ENCODE measurements at regions not wholly inside any gene's neighbourhood (a gene's known extent, or its start where the extent isn't known, plus 50 kb on each side); places are given as distances from the start of the nearest gene placed in this dataset.

- no peak for TF ChIP-seq CTCF (IDR thresholded peaks at IDR 0.05; ENCODE audit: control insufficient read depth, insufficient read depth, low read depth, low read length, missing control alignments)
- no peak overlapping the region for H3K4me3 ChIP-seq (ENCODE audit: control insufficient read depth, low read depth, low read length)
- no peak for DNase-seq (ENCODE audit: low read depth)
Measured at GRCh38 chr7:10472115-10472514, 501.6 kb upstream of the PHF14 start.

- TF ChIP-seq CTCF (IDR thresholded peaks at IDR 0.05; ENCODE audit: control insufficient read depth, insufficient read depth, low read depth, low read length, missing control alignments) = no peak
Measured at GRCh38 chr7:10473569-10473968, 500.1 kb upstream of the PHF14 start.

GRCh38 chr7:10474048-10474447 lies 499.6 kb upstream of the PHF14 start:
- DNase-seq (ENCODE audit: low read depth) = no peak
- H3K4me3 ChIP-seq (ENCODE audit: control insufficient read depth, low read depth, low read length) = no peak overlapping the region
- TF ChIP-seq CTCF (IDR thresholded peaks at IDR 0.05; ENCODE audit: control insufficient read depth, insufficient read depth, low read depth, low read length, missing control alignments) = no peak

More at GRCh38 chr7:10473569-10473968, 500.1 kb upstream of the PHF14 start:
- DNase-seq (ENCODE audit: low read depth) = no peak
- H3K4me3 ChIP-seq (ENCODE audit: control insufficient read depth, low read depth, low read length) = no peak overlapping the region

- H3K4me3 ChIP-seq (ENCODE audit: control insufficient read depth, low read depth, low read length) = no peak overlapping the region
- DNase-seq (ENCODE audit: low read depth) = no peak
- no peak for TF ChIP-seq CTCF (IDR thresholded peaks at IDR 0.05; ENCODE audit: control insufficient read depth, insufficient read depth, low read depth, low read length, missing control alignments)
Measured at GRCh38 chr7:10475940-10476641, 497.6 kb upstream of the PHF14 start.

- no peak overlapping the region for H3K4me3 ChIP-seq (ENCODE audit: control insufficient read depth, low read depth, low read length)
- DNase-seq (ENCODE audit: low read depth) = no peak
- no peak for TF ChIP-seq CTCF (IDR thresholded peaks at IDR 0.05; ENCODE audit: control insufficient read depth, insufficient read depth, low read depth, low read length, missing control alignments)
Measured at GRCh38 chr7:10476642-10477041, 497.0 kb upstream of the PHF14 start.

- no peak for TF ChIP-seq CTCF (IDR thresholded peaks at IDR 0.05; ENCODE audit: control insufficient read depth, insufficient read depth, low read depth, low read length, missing control alignments)
- H3K4me3 ChIP-seq (ENCODE audit: control insufficient read depth, low read depth, low read length) = no peak overlapping the region
- DNase-seq (ENCODE audit: low read depth) = no peak
Measured at GRCh38 chr7:10483671-10484070, 490.0 kb upstream of the PHF14 start.

Data from AG09309 (cell line).